ENCODE measurements at regions not wholly inside any gene's neighbourhood (a gene's known extent, or its start where the extent isn't known, plus 50 kb on each side); places are given as distances from the start of the nearest gene placed in this dataset.

DNA sequence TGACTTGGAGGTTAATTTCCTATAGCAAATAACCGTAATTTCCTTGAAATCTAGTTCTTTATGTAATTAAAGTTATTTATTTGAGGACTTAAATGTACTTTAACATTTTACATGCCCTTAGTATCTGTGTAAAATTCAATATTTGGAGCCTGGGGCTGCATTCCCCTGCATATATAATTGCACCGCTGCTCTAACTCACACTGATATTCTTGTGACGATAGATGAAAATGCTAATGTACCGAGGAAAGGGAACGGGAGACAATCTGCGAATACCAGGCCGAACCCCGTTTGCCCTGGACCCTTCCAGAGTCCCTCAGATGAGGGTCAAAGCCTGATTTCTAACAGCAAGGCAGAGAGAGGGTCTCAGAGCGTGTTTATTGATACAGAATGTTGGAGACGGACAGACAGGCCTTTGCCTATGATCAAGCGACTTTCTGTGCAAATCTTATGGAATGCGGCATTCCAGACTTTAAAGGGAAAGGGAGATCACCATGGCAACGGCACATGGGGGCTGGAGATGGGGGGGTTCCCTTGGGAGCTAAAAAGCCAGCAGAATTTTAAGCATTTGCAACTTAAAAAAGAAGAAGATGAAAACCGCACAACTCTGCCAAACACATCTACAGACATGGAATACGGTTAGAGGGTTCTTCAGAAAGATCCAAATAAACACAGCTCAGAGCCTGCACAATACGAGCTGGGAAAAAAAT, 57.6 kb upstream of the TWIST2 start:
- TF ChIP-seq, protein P1, sequence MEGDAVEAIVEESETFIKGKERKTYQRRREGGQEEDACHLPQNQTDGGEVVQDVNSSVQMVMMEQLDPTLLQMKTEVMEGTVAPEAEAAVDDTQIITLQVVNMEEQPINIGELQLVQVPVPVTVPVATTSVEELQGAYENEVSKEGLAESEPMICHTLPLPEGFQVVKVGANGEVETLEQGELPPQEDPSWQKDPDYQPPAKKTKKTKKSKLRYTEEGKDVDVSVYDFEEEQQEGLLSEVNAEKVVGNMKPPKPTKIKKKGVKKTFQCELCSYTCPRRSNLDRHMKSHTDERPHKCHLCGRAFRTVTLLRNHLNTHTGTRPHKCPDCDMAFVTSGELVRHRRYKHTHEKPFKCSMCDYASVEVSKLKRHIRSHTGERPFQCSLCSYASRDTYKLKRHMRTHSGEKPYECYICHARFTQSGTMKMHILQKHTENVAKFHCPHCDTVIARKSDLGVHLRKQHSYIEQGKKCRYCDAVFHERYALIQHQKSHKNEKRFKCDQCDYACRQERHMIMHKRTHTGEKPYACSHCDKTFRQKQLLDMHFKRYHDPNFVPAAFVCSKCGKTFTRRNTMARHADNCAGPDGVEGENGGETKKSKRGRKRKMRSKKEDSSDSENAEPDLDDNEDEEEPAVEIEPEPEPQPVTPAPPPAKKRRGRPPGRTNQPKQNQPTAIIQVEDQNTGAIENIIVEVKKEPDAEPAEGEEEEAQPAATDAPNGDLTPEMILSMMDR (IDR thresholded peaks at IDR 0.05 in 4 of 5, conservative IDR thresholded peaks at IDR 0.05 in 1 of 5): no peak
- no peak for TF ChIP-seq POLR2A (IDR thresholded peaks at IDR 0.05)
